ENCODE measurements at regions not wholly inside any gene's neighbourhood (a gene's known extent, or its start where the extent isn't known, plus 50 kb on each side); places are given as distances from the start of the nearest gene placed in this dataset.

DNA sequence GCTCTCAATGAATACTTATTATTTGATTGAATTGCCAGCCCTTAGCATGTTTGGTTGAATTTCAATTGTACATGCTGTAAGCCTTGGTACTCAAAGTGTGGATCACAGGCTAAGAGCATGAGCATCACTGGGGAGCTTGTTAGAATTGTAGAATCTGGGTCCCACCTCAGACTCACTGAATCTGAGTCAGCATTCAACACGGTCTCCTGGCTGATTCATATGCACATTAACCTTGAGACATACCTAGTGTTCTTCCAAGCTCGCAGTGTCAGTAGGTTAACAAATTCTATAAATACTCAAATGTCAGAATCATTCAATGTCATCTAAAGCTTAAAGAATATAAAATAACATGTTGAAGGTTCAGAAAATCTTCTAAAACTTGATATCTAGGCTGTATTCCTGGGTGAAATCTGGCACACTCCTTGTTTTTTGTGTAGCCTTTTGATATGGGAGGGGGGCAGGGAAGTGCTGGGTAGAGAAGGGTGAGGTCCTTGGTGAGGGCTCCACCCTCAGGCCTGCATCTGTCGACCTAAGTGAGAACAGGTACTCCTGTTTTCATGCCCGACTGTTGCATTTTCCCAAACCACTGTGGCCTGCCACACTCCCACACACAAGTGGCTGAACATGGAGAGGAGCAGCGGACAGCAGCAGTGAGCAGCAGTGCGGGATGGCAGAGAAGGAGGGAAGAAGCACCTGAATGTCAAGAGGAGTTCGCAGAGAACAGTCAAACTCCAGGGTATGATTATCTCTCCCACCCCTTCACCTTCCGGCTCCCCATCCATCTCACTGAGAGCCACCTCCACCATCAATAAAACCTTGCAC, 529.6 kb upstream of the IGFBP7 start:
- Histone ChIP-seq H3K9me3 (replicated peaks; ENCODE audit: low read length) (no peaks in the 10 kb centered on the region), H3K9ac (ENCODE audit: low read depth, low read length) (no peak overlapping the region), H3K4me2 (ENCODE audit: low read length) (no peak overlapping the region), H3K27me3 (ENCODE audit: control insufficient read depth, insufficient read depth, low read length) (no peaks in the 10 kb centered on the region), H3K36me3 (ENCODE audit: insufficient read depth, low read length) (no peaks in the 10 kb centered on the region), H3K4me1 (ENCODE audit: control insufficient read depth, insufficient read depth, low read length) (no peaks in the 10 kb centered on the region), H3K4me3 (ENCODE audit: low read length) (no peak overlapping the region)

DNA sequence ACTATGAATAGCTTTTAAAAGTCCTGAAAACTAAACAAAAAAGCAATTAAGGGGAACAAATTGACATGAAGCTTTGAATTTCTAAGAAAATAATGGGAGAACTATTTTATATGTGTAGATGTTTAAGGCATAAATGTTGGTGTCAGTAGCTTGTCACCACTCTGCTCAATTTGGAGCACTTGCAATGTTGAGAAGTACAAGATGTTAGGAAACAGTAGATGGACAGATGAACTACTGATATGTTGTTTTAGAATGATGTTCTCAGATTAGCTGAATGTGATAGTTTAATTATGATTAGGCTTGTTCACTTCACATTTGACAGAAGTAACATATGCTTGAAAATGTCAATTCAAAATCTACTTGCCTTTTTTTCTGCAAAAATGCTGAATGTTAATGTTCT, 525.7 kb upstream of the IGFBP7 start:
- no peaks in the 10 kb centered on the region for H3K4me1 ChIP-seq (ENCODE audit: control insufficient read depth, insufficient read depth, low read length)
- no peaks in the 10 kb centered on the region for H3K36me3 ChIP-seq (ENCODE audit: insufficient read depth, low read length)
- no peaks in the 10 kb centered on the region for H3K27me3 ChIP-seq (ENCODE audit: control insufficient read depth, insufficient read depth, low read length)
- no peak overlapping the region for H3K9ac ChIP-seq (ENCODE audit: low read depth, low read length)
- H3K9me3 ChIP-seq (replicated peaks; ENCODE audit: low read length): no peaks in the 10 kb centered on the region
- H3K4me3 ChIP-seq (ENCODE audit: low read length): no peak overlapping the region
- H3K4me2 ChIP-seq (ENCODE audit: low read length): no peak overlapping the region

DNA sequence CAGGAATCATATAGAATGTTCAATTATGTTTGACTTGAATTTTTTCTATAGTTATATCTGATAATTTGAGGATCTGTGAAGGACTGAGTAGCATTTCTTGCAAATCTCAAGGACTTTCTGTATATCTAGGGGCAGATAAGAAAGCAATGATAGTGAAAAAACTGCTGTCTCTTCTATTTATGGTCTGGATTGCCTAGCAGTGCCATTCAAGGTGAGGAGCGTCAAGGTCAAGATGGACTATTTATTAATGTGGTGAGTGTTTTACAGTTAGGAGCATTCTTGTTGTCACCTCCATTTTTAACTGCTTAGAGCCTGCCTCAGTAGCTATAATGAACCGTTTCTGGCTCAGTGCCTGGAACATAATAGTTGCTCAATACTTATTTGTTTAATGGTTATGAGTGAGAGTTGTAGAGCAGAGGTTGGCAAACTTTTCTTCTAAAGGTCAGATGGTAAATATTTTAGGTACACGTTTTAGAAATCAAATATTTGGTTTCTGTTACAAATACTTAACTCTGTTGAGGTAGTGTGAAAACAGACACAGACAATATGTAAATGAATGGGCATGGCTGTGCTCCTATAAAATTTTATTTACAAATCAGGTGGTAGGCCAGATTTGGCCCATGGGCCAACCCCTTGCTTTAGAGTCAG, 523.2 kb upstream of the IGFBP7 start:
- no peaks in the 10 kb centered on the region for H3K27me3 ChIP-seq (ENCODE audit: control insufficient read depth, insufficient read depth, low read length)
- no peak overlapping the region for H3K4me3 ChIP-seq (ENCODE audit: low read length)
- H3K4me1 ChIP-seq (ENCODE audit: control insufficient read depth, insufficient read depth, low read length): no peaks in the 10 kb centered on the region
- no peak overlapping the region for H3K4me2 ChIP-seq (ENCODE audit: low read length)
- no peak overlapping the region for H3K9ac ChIP-seq (ENCODE audit: low read depth, low read length)
- H3K9me3 ChIP-seq (replicated peaks; ENCODE audit: low read length): no peaks in the 10 kb centered on the region
- H3K36me3 ChIP-seq (ENCODE audit: insufficient read depth, low read length): no peaks in the 10 kb centered on the region

DNA sequence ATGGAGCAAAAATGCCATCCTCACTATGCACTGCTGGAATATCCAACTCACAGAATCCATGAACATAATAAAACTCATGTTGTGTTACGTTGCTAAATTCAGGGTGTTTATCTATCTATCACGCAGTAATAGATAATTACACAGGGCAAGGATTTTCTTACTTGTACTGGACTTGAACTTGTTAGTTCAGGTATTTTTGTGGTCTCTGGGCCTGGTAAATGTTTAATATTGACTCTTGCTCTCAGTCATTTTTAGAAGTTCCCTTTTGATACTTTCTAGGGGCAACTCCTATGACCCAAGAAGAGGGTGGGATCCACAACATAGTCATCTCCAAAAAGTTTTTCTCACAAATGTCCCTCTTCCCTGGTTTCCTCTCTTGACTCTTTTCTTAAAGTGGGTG, 522.4 kb upstream of the IGFBP7 start:
- Histone ChIP-seq H3K4me3 (ENCODE audit: low read length) (no peak overlapping the region), H3K36me3 (ENCODE audit: insufficient read depth, low read length) (no peaks in the 10 kb centered on the region), H3K27me3 (ENCODE audit: control insufficient read depth, insufficient read depth, low read length) (no peaks in the 10 kb centered on the region), H3K4me2 (ENCODE audit: low read length) (no peak overlapping the region), H3K9me3 (replicated peaks; ENCODE audit: low read length) (no peaks in the 10 kb centered on the region), H3K9ac (ENCODE audit: low read depth, low read length) (no peak overlapping the region), H3K4me1 (ENCODE audit: control insufficient read depth, insufficient read depth, low read length) (no peaks in the 10 kb centered on the region)

DNA sequence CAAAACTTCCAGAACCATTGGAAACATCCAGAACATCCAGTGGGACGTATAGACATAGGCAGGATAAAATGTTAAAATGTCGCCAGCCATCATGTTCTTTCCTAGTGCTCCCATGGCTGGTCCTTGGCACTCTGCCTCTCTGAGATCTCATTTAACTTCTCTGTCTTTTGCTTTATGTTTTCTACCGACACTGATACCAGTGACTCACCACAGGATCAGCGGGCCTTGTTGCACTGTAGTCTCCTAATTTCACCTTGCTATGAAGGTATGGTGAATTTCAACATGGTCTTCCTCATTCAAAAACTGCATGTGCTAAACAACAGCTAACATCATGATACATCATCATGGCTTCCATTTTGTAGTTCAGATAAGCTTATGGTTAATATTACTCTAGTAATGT, 521.0 kb upstream of the IGFBP7 start:
- Histone ChIP-seq H3K4me2 (ENCODE audit: low read length) (no peak overlapping the region), H3K4me1 (ENCODE audit: control insufficient read depth, insufficient read depth, low read length) (no peaks in the 10 kb centered on the region)

DNA sequence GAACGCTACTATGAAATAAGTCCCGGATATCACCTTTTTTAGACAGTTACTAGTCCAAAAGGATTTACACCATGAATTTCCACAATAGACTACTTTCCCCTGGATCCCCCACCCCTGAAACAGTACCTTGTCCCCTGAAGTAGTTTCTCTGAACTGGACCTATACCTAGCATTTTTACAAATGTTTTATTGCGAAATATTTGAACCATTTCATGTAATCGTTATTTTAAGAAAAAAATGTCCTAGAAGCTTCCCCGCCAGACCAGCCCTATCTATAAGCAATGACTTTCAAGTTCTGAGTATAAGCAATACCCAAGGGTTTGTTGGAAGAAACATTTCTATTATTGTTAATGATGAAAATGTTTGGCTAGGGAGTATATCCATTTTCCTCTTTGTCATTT, 517.8 kb upstream of the IGFBP7 start:
- Histone ChIP-seq H3K27me3 (ENCODE audit: control insufficient read depth, insufficient read depth, low read length) (no peaks in the 10 kb centered on the region), H3K36me3 (ENCODE audit: insufficient read depth, low read length) (no peaks in the 10 kb centered on the region), H3K9me3 (replicated peaks; ENCODE audit: low read length) (no peaks in the 10 kb centered on the region), H3K4me3 (ENCODE audit: low read length) (no peak overlapping the region), H3K9ac (ENCODE audit: low read depth, low read length) (no peak overlapping the region), H3K4me2 (ENCODE audit: low read length) (no peak overlapping the region), H3K4me1 (ENCODE audit: control insufficient read depth, insufficient read depth, low read length) (no peaks in the 10 kb centered on the region)

More for the DNA sequence above, 521.0 kb upstream of the IGFBP7 start:
- Histone ChIP-seq H3K9me3 (replicated peaks; ENCODE audit: low read length) (no peaks in the 10 kb centered on the region), H3K4me3 (ENCODE audit: low read length) (no peak overlapping the region), H3K9ac (ENCODE audit: low read depth, low read length) (no peak overlapping the region), H3K36me3 (ENCODE audit: insufficient read depth, low read length) (no peaks in the 10 kb centered on the region), H3K27me3 (ENCODE audit: control insufficient read depth, insufficient read depth, low read length) (no peaks in the 10 kb centered on the region)

DNA sequence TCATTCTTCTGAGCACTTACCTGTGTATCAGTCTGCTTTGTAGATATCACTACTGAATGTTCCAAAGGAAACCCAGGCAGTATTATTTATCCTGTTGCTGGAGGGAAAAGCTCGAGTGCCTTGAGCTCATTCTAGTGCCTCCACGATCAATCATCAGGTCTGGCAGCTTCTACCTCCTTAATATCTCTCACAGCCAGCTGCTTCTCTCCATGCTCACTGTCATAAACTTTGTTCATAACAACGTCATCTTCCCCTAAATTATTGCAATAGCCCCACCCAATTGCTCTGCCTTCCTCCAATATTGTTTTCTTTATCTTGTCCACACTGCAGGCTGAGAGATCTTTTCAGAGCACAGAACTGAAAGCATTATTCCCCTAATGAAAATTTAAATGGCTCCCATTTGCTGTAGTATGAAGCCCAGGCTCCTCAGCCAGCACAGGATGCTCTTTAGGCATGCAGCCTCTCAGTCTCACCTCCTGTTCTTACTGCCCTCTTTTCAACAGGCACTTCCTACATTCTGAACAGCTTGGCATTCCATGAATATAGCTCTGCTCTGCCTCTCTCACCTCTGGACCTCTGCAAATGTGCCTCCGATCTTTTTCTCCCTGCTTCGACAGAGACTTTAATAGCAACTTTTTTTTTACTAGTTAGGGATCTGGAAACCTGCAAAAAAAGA, 504.2 kb upstream of the IGFBP7 start:
- no peak overlapping the region for H3K4me3 ChIP-seq (ENCODE audit: low read length)
- H3K9me3 ChIP-seq (replicated peaks; ENCODE audit: low read length): no peaks in the 10 kb centered on the region
- no peaks in the 10 kb centered on the region for H3K27me3 ChIP-seq (ENCODE audit: control insufficient read depth, insufficient read depth, low read length)
- H3K9ac ChIP-seq (ENCODE audit: low read depth, low read length): no peak overlapping the region
- no peak overlapping the region for H3K4me2 ChIP-seq (ENCODE audit: low read length)
- H3K36me3 ChIP-seq (ENCODE audit: insufficient read depth, low read length): no peaks in the 10 kb centered on the region
- no peaks in the 10 kb centered on the region for H3K4me1 ChIP-seq (ENCODE audit: control insufficient read depth, insufficient read depth, low read length)

DNA sequence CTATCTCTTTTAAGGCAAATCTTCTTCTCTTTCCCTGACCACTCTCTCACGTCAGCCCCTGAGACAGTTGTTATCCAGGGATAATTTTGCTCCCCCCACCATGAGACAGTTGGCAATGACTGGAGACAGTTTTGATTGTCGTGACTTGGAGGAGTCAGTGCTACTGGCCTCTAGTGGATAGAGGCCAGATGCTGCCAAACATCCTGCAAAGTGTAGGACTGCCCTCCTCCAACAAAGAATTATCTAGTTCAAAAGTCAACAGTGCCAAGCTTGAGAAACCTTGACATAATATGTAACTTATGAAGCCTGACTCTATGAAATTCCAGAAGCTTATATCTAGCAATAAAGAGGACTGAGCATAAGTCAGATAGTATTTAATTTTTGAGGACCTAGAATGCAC, 502.1 kb upstream of the IGFBP7 start:
- Histone ChIP-seq H3K9ac (ENCODE audit: low read depth, low read length) (no peak overlapping the region), H3K9me3 (replicated peaks; ENCODE audit: low read length) (no peaks in the 10 kb centered on the region), H3K36me3 (ENCODE audit: insufficient read depth, low read length) (no peaks in the 10 kb centered on the region), H3K4me3 (ENCODE audit: low read length) (no peak overlapping the region), H3K27me3 (ENCODE audit: control insufficient read depth, insufficient read depth, low read length) (no peaks in the 10 kb centered on the region), H3K4me2 (ENCODE audit: low read length) (no peak overlapping the region), H3K4me1 (ENCODE audit: control insufficient read depth, insufficient read depth, low read length) (no peaks in the 10 kb centered on the region)

DNA sequence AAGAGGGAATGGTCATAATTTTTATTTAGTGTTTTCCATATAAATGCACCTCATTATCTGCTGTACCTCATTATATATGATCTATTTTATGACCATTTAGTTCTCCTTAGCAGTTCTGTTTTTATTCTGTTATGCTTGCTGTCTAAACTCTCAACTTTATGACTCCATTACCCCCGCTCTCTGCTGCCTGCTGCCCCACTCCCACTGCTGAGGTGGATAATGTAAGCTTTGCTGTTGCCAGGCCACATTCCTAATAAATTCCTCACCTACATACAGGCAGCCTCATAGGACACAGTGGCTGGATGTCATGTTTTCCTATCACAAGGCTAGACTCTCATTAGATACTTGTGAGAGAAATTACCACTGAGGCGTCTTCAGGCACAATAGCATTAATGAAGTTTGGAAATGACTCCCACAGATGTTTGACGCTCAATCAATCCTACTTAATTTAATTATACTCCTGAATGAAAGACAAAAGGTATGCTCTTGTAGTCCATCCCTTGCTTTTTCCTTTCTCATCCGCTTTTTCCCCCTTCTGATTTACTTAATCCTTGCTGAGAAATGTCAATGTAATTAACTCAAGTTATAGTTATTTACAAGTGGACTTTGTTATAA, 497.5 kb upstream of the IGFBP7 start:
- Histone ChIP-seq H3K4me1 (ENCODE audit: control insufficient read depth, insufficient read depth, low read length) (no peaks in the 10 kb centered on the region), H3K4me3 (ENCODE audit: low read length) (no peak overlapping the region), H3K36me3 (ENCODE audit: insufficient read depth, low read length) (no peaks in the 10 kb centered on the region), H3K9me3 (replicated peaks; ENCODE audit: low read length) (no peaks in the 10 kb centered on the region), H3K9ac (ENCODE audit: low read depth, low read length) (no peak overlapping the region), H3K4me2 (ENCODE audit: low read length) (no peak overlapping the region), H3K27me3 (ENCODE audit: control insufficient read depth, insufficient read depth, low read length) (no peaks in the 10 kb centered on the region)

DNA sequence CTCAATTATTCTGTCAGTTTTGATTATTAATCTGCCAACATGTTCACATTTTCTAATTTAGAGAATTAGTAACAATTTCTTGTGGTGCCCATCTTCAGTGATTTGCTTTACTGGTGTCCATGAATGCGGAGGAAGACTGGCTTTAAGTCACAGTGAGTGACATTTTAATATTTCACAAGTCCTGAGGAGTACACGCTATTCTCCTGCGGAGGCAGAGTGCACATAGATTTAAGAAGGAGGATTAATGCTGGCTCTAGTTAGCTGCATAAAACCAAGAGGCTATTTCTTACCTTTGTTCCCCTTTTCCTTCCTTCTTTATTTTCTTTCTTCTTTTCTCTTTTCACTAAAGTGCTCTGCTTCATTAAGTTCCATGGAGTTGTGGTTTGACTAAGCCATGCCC, 495.2 kb upstream of the IGFBP7 start:
- no peak overlapping the region for H3K4me2 ChIP-seq (ENCODE audit: low read length)
- no peaks in the 10 kb centered on the region for H3K36me3 ChIP-seq (ENCODE audit: insufficient read depth, low read length)
- no peaks in the 10 kb centered on the region for H3K4me1 ChIP-seq (ENCODE audit: control insufficient read depth, insufficient read depth, low read length)
- H3K9me3 ChIP-seq (replicated peaks; ENCODE audit: low read length): no peaks in the 10 kb centered on the region
- H3K9ac ChIP-seq (ENCODE audit: low read depth, low read length): no peak overlapping the region
- no peak overlapping the region for H3K4me3 ChIP-seq (ENCODE audit: low read length)
- no peaks in the 10 kb centered on the region for H3K27me3 ChIP-seq (ENCODE audit: control insufficient read depth, insufficient read depth, low read length)

DNA sequence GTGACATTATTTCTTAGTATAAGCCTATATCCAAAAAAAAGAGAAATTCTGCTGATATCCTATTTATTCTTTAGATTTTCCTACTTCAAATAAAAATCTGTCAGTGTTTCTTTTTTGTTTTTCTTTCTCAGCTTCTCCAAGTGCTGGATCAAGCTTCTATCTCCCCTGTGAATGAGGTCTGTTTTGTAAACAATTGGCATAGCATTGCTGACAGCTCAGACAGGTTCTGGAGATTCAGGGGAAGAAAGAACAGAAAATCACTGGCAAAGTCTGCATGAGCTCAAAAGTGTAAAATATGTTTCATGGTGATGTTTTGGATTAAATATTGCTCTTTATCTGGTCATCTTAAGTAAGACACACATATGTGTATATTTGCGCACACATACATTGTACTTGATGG, 492.0 kb upstream of the IGFBP7 start:
- no peaks in the 10 kb centered on the region for H3K9me3 ChIP-seq (replicated peaks; ENCODE audit: low read length)
- no peaks in the 10 kb centered on the region for H3K36me3 ChIP-seq (ENCODE audit: insufficient read depth, low read length)

More for the DNA sequence above, 492.0 kb upstream of the IGFBP7 start:
- no peak overlapping the region for H3K9ac ChIP-seq (ENCODE audit: low read depth, low read length)
- H3K4me2 ChIP-seq (ENCODE audit: low read length): no peak overlapping the region
- H3K4me1 ChIP-seq (ENCODE audit: control insufficient read depth, insufficient read depth, low read length): no peaks in the 10 kb centered on the region
- no peaks in the 10 kb centered on the region for H3K27me3 ChIP-seq (ENCODE audit: control insufficient read depth, insufficient read depth, low read length)
- H3K4me3 ChIP-seq (ENCODE audit: low read length): no peak overlapping the region
